ENCODE measurements at regions not wholly inside any gene's neighbourhood (a gene's known extent, or its start where the extent isn't known, plus 50 kb on each side); places are given as distances from the start of the nearest gene placed in this dataset.

DNA sequence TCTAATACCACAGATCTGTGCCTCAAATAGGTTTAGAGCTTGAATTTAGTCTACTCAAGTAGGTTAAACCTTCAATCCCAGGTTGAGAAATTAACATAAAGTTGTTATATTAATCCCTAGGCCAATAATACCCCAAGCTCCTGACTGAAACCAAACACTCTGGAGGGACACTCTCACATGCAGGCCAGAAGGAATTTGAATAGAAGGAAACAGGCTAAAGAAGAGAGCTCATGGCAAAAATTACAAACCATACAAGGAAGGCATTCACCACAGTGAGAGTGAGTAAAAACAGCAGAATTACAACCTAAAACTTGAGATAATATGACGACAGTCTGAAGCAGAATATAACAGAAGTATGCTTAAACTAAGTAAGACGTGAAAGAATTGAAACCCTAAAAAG lies 76.1 kb upstream of the PDK4 start:
- DNase-seq (ENCODE audit: low read depth) = no peak
- TF ChIP-seq, protein P1, sequence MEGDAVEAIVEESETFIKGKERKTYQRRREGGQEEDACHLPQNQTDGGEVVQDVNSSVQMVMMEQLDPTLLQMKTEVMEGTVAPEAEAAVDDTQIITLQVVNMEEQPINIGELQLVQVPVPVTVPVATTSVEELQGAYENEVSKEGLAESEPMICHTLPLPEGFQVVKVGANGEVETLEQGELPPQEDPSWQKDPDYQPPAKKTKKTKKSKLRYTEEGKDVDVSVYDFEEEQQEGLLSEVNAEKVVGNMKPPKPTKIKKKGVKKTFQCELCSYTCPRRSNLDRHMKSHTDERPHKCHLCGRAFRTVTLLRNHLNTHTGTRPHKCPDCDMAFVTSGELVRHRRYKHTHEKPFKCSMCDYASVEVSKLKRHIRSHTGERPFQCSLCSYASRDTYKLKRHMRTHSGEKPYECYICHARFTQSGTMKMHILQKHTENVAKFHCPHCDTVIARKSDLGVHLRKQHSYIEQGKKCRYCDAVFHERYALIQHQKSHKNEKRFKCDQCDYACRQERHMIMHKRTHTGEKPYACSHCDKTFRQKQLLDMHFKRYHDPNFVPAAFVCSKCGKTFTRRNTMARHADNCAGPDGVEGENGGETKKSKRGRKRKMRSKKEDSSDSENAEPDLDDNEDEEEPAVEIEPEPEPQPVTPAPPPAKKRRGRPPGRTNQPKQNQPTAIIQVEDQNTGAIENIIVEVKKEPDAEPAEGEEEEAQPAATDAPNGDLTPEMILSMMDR (IDR thresholded peaks at IDR 0.05; ENCODE audit: control insufficient read depth, insufficient read depth, low read depth, low read length, missing control alignments) = no peak
- no peak overlapping the region for H3K4me3 ChIP-seq (ENCODE audit: control insufficient read depth, low read depth, low read length)

GRCh38 chr7:95669513-95669912 lies 73.2 kb upstream of the PDK4 start:
- no peak for DNase-seq (ENCODE audit: low read depth)

DNA sequence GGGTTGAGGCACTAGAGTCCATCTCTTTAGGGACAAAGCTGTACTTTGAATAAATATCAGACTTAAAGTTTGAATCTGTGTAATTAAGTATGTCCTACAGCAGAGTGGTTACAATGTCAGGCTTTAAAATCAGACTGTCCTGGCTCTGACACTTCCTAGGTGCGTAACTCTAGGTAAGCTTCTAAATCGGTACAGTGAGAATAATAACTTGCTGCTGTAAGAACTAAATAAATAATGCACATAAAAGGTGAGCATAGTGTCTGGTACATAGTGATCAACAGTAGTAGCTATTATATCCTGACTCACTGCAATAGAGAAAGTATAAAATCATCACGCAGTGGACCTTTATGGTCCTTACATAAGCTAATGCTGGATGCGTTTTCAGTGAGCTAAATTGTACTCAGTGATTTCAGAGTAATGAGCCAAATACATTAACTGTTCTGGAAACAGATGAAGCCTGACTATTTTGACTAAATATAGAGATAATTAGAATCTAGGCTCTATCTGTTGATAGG lies 72.2 kb upstream of the PDK4 start:
- no peak overlapping the region for H3K4me3 ChIP-seq (ENCODE audit: control insufficient read depth, low read depth, low read length)
- DNase-seq (ENCODE audit: low read depth) = no peak
- TF ChIP-seq, protein P1 (IDR thresholded peaks at IDR 0.05; ENCODE audit: control insufficient read depth, insufficient read depth, low read depth, low read length, missing control alignments) = no peak

More at GRCh38 chr7:95669513-95669912, 73.2 kb upstream of the PDK4 start:
- H3K4me3 ChIP-seq (ENCODE audit: control insufficient read depth, low read depth, low read length) = no peak overlapping the region
- TF ChIP-seq, protein P1 (IDR thresholded peaks at IDR 0.05; ENCODE audit: control insufficient read depth, insufficient read depth, low read depth, low read length, missing control alignments) = no peak

- TF ChIP-seq, protein P1 (IDR thresholded peaks at IDR 0.05; ENCODE audit: control insufficient read depth, insufficient read depth, low read depth, low read length, missing control alignments) = no peak
- H3K4me3 ChIP-seq (ENCODE audit: control insufficient read depth, low read depth, low read length) = no peak overlapping the region
- DNase-seq (ENCODE audit: low read depth) = no peak
Observed at GRCh38 chr7:95662987-95663386, 66.7 kb upstream of the PDK4 start.

DNA sequence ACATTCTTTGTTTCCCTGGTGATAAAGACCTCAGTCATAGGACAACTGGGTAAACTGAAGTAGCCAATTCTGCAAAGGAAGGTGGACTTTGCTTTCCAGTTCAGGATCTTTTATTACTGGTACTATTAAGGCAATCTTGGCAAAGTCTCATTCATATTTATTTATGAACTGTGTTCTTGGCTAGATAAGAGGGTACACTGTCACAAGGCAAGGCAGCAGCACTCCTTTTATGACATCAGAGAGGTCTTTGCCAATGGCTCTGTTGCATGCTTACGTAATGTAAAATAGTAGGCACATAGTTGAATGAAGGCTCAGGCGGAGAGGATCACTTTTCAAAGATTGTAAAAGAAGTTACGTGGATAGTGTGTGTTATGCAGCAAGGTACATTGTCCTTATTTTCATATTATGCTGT lies 63.7 kb upstream of the PDK4 start:
- TF ChIP-seq, protein P1 (IDR thresholded peaks at IDR 0.05; ENCODE audit: control insufficient read depth, insufficient read depth, low read depth, low read length, missing control alignments) = no peak

GRCh38 chr7:95658676-95659075 lies 62.4 kb upstream of the PDK4 start:
- H3K4me3 ChIP-seq (ENCODE audit: control insufficient read depth, low read depth, low read length) = no peak overlapping the region
- no peak for DNase-seq (ENCODE audit: low read depth)
- TF ChIP-seq, protein P1 (IDR thresholded peaks at IDR 0.05; ENCODE audit: control insufficient read depth, insufficient read depth, low read depth, low read length, missing control alignments) = no peak

More for the DNA sequence above, 63.7 kb upstream of the PDK4 start:
- no peak for DNase-seq (ENCODE audit: low read depth)
- no peak overlapping the region for H3K4me3 ChIP-seq (ENCODE audit: control insufficient read depth, low read depth, low read length)

DNA sequence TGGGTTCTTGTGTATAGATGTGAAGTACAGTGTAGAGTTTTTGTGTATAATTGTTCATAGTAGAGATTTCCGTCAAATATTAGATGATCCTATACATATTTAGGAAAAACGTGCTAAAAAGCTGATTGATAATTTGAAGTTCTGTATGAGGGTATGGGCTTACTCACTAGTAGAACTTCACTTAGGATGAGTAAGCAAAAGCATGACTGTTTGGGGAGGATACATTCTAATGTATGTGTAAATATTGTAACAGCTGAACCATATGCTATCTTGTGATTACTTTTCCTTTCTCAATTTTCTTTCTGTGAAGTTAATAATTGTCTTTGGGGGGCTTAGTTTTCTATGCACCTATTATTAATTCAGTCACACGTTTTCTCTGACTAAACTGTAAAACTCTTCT lies 53.2 kb upstream of the PDK4 start:
- no peak for DNase-seq (ENCODE audit: low read depth)
- TF ChIP-seq, protein P1 (IDR thresholded peaks at IDR 0.05; ENCODE audit: control insufficient read depth, insufficient read depth, low read depth, low read length, missing control alignments) = no peak
- no peak overlapping the region for H3K4me3 ChIP-seq (ENCODE audit: control insufficient read depth, low read depth, low read length)
